ENCODE measurements at regions not wholly inside any gene's neighbourhood (a gene's known extent, or its start where the extent isn't known, plus 50 kb on each side); places are given as distances from the start of the nearest gene placed in this dataset.
"Not testable (repeated sequence)": the region's sequence is repeated elsewhere in the genome, so short reads cannot be mapped to it uniquely, and the experiment has no call there.

GRCh38 chr6:14756340-14756739 is 489.5 kb upstream of the JARID2 start:
- DNase-seq: no peak

- DNase-seq: no peak
Observed at GRCh38 chr6:14757014-14757413, 488.9 kb upstream of the JARID2 start.

GRCh38 chr6:14757418-14757817 is 488.5 kb upstream of the JARID2 start:
- no peak for DNase-seq

GRCh38 chr6:14758421-14759081 is 487.3 kb upstream of the JARID2 start:
- no peak for DNase-seq

- DNase-seq: no peak
Observed at GRCh38 chr6:14759976-14760672, 485.7 kb upstream of the JARID2 start.

- no peak for DNase-seq
Observed at GRCh38 chr6:14762077-14762476, 483.8 kb upstream of the JARID2 start.

- no peak for DNase-seq
Observed at GRCh38 chr6:14763139-14763538, 482.7 kb upstream of the JARID2 start.

- DNase-seq: no peak
Observed at GRCh38 chr6:14763616-14764015, 482.3 kb upstream of the JARID2 start.

- no peak for DNase-seq
Observed at GRCh38 chr6:14765106-14765505, 480.8 kb upstream of the JARID2 start.

- DNase-seq: no peak
Observed at GRCh38 chr6:14765721-14766390, 480.0 kb upstream of the JARID2 start.

GRCh38 chr6:14766391-14766994 is 479.4 kb upstream of the JARID2 start:
- no peak for DNase-seq

GRCh38 chr6:14767226-14767625 is 478.6 kb upstream of the JARID2 start:
- no peak for DNase-seq

GRCh38 chr6:14770040-14770439 is 475.8 kb upstream of the JARID2 start:
- DNase-seq: no peak

- DNase-seq: no peak
Observed at GRCh38 chr6:14770572-14770971, 475.3 kb upstream of the JARID2 start.

GRCh38 chr6:14771016-14771415 is 474.9 kb upstream of the JARID2 start:
- no peak for DNase-seq

GRCh38 chr6:14772188-14772587 is 473.7 kb upstream of the JARID2 start:
- DNase-seq: no peak

GRCh38 chr6:14775528-14775927 is 470.3 kb upstream of the JARID2 start:
- DNase-seq: peak; percentile 22

- no peak for DNase-seq
Observed at GRCh38 chr6:14776307-14776706, 469.6 kb upstream of the JARID2 start.

GRCh38 chr6:14781772-14782525 is 463.9 kb upstream of the JARID2 start:
- no peak for DNase-seq

- not testable (repeated sequence) for DNase-seq
Observed at GRCh38 chr6:14782921-14783464, 462.9 kb upstream of the JARID2 start.

GRCh38 chr6:14783594-14783993 is 462.3 kb upstream of the JARID2 start:
- DNase-seq: no peak

GRCh38 chr6:14784596-14785492 is 461.0 kb upstream of the JARID2 start:
- no peak for DNase-seq
